ENCODE measurements at regions not wholly inside any gene's neighbourhood (a gene's known extent, or its start where the extent isn't known, plus 50 kb on each side); places are given as distances from the start of the nearest gene placed in this dataset.

DNA sequence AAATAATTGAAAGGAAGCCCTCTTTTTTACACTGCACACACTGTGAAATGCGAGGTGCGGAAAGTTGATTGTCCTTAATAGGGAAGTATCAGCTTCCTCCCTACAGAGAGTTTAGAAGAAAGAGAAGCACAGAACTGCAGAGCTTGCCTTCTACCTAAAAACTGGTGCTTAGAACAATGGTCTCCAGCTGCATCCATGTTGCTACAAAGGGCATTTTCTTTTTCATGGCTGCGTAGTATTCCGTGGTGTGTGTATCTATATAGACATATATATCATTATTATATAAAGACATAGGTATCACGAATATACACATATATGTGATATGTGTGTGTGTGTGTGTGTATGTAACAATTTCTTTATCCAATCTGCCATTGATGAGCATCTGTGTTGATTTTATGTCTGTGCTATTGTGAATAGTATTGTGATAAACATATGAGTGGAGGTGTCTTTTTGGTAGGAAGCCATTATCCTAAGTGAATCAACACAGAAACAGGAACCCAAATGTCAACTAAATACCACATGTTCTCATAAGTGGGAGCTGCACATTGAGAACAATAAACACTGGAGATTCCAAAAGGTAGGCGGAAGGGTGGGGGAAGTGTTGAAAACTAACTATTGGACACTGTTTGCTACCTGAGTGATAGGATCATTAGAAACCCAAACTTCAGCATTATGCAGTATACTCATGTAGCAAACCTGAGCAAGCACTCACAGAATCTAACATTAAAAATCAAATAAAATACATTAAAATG is 290.0 kb upstream of the RUNX1 start:
- TF ChIP-seq, protein P1, sequence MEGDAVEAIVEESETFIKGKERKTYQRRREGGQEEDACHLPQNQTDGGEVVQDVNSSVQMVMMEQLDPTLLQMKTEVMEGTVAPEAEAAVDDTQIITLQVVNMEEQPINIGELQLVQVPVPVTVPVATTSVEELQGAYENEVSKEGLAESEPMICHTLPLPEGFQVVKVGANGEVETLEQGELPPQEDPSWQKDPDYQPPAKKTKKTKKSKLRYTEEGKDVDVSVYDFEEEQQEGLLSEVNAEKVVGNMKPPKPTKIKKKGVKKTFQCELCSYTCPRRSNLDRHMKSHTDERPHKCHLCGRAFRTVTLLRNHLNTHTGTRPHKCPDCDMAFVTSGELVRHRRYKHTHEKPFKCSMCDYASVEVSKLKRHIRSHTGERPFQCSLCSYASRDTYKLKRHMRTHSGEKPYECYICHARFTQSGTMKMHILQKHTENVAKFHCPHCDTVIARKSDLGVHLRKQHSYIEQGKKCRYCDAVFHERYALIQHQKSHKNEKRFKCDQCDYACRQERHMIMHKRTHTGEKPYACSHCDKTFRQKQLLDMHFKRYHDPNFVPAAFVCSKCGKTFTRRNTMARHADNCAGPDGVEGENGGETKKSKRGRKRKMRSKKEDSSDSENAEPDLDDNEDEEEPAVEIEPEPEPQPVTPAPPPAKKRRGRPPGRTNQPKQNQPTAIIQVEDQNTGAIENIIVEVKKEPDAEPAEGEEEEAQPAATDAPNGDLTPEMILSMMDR (IDR thresholded peaks at IDR 0.05), result no peak
- no peak for TF ChIP-seq POLR2A (IDR thresholded peaks at IDR 0.05)
